HG02571 (cell line): ENCODE measurements at regions not wholly inside any gene's neighbourhood (a gene's known extent, or its start where the extent isn't known, plus 50 kb on each side); places are given as distances from the start of the nearest gene placed in this dataset.

Experiments
- ATAC-seq: cut with Tn5 transposase; IDR thresholded peaks from one replicate; pipeline ENCODE4 v1.9.1; 2021; ENCODE audit warnings: mild to moderate bottlenecking, moderate library complexity; ENCODE audit not compliant: unreplicated experiment

DNA sequence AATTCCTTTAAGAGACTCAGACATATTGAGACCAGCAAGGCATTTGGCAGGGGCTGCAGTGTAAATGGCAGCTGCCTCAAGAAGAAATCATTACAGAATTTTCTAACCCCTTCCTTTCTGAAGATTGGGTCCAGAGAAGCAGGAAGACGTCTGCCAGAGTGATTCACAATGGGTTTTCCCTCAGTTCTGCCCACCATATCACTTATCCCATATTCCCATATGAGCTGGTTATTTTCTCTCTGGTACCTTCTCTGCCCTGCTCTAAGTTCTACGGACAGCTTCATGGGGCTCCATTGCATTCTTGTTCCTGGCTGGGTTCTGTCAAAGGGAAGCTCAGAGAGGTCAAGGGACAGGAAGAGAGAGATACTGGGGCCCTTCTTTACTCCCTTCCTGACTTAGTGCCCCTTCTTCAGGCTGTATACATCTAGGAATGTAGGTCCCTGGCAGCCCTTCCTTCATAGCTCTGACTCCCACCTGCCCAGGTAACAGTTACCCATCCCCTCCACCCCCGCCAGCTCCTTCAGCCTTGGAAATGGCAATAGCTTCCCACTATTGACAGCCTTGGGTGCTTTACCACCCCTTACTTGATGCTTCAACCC is 420.6 kb upstream of the DAB1 start:
- no peak for ATAC-seq

DNA sequence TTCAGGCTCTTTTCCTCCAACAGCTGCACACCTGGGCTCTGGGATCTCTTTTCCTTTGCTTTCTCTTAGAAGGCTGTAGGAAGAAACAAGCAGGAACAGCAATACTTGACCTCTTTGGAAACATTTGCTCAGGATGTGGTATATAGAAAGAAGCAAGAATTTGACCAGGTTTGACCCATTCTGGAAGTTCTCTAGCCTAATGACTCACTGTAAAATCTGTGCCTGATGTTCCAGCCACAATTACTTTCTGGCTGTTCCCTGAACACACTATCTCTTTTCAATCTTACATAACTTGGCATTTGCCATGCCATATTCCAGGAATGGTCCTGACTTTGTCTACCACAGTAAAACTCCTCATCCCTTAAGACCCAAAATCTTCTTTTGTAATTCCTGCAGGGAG is 419.9 kb upstream of the DAB1 start:
- ATAC-seq: no peak

DNA sequence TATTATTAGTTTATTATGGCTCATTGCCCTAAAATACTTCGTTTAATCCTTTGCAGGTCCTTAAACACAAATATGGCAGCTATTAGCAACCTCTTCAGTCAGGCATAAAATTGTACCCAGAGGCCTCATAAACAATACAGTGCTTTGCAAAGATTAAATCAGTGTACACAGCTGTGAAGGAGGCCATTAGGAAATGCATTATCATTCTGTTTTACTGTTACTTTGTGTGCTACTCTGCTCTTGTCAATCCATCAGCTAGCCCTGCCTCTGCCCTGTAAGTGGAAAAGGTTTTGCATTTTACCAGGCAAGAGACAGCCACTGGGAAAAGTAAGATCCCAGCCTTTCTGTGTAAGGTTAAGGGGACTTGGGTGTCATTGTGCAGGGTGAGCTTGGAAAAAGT is 415.7 kb upstream of the DAB1 start:
- no peak for ATAC-seq

DNA sequence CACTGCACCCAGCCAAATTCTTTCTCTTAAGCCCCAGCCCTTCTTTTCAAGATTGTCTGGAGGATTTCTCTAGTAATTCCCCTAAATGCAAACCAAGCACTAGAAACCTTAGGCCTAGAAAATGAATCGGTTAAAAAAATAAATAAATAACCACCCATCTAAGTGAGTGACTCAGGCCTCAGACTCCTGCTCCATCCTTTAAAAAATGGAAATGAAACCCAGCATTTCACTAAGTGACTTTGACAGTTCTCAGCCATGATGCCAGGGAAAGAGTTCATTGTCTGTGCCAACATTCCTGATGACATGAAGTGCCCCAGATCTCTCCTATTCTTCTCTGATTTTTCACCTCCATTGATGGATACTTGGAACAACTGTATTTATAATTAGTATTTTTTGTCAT is 415.2 kb upstream of the DAB1 start:
- ATAC-seq: no peak

DNA sequence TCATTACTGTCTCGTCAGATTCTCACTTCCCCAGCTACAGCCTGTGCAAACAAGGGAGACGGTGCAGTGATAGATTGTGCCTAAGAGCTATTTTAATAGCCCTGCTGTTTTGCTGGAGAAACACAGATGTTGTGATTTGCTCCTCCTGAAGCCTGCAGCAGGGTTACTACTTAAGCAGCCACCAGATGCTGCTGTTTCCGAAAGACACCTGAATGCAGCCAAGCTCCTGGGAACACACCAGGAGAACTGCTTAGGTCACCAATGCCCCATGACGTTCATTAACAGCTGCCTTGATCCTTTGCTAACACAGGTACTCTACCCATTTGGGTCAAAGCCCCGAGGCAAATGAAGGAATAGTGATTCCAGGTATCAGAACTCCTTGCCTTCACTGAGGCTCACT is 411.8 kb upstream of the DAB1 start:
- no peak for ATAC-seq

DNA sequence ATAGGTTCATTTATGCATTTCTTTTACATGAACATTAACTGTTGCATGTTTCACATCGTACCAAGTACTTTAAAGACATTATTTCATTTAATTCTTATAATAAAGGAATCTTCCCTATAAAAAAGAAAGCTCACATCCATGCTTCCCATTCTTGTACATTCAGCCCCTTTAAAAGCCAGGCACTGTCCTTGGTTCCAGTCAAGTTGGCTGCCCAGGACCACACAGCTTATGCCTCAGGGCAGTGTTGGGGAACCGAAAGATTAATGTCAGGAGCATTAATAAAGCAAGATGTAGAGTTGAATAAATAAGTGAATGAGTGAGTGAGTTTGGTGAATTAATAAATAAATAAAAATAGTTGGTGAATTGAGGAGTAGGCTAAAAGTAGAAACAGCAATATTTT is 409.4 kb upstream of the DAB1 start:
- ATAC-seq: no peak

DNA sequence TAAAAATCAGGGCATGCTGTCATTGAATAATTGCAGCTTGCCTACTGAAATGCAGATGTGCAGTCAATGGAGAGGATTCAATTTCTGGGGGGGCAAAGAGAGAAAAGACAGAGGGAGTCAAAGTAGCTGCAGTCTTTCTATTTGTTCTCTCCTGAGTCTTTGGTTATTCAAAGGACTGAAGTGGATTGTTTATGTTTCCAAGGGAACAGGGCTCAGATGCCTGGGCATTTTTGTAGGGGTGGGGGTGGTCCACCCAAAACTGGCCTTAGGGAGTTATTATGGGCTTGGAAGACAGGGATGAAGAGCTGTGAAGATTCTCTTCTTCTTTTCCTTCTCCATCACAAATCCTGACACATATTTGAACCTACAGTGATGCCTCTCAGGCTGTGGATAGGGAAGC is 408.8 kb upstream of the DAB1 start:
- ATAC-seq: no peak

DNA sequence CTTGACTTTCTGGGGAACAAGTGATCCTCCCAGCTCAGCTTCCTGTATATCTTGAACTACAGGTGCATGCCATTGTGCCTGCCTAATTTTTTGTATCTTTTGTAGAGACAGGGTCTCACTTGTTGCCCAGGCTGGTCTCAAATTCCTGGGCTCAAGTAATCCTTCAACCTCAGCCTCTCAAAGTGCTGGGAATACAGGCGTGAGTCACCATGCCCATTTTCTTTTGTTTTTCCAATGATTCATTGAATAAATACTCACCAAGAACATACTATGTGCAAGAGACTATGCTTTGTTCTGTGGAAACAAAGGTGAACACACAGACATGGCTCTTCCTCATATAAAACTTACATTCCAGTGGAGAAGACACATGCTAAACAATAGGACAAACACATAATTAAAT is 407.8 kb upstream of the DAB1 start:
- no peak for ATAC-seq

DNA sequence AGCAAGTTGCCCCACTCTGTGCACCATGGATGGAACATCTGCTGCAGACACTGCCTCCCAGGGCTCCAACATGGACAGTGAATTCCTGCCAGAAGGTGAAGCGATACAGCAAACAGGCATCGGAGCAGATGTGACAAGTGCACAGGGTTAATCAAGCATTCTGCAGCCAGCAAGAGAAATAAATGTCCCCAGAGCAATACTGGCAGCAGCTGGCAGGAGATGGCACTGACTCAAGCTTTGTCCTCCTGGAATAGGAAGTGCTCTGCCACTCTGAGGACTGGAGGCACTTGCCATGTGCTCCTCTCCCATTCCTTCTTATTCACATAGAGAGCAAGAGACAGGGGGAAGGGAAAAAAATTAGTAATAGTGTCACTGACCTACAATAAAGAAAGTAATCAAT is 402.7 kb upstream of the DAB1 start:
- ATAC-seq: no peak

DNA sequence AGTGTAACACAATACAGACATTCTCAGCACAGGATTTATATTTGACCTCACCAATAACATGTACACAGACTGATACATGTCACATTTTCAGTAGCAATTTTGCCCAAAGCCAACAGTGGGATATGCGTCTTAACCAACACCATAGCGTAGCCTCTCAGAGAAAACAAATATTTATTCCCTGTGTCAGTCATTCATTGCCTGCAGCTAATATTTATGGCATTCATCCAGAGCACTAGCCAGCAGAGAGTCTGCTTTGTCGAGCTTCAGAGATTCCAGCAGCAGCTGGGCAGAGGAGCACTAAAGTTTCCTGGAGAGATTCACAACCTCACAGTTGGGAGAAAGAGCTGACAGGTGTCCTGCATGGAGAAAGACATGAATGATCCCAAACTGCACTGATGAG is 400.7 kb upstream of the DAB1 start:
- ATAC-seq: no peak

DNA sequence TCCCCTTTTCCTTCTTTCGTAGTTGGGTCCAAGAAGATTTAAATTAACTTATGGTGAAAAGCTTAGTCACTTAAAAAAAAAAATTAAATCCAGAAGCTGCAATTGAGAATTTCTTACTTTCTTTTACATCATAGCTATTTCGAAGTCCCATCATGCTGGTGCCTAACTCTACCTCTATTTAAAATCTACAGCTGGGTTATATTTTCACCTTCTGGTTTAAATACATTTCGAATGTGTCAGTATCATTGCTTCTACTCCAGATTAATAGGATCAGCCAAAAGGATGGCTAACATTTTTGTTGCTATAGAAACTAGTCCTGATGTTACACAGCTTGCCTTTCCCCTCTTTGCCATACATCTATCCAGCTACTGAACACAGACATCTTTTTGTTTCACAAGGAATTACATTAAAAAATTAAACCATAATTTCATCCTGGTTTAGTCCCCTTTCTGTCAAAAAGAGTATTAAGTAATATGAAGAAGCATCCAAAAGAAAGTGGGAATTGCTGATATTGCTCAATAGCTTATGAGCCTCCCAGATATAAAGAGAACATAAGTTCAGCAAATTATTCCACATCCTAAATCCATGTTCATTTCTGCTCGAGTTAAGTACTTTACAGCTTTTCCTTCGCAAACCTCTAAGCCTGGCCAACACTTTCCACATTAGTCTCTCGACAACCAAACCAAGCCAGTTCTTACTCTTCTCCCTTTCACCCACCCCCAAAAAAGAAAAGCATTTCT is 396.7 kb upstream of the DAB1 start:
- no peak for ATAC-seq

DNA sequence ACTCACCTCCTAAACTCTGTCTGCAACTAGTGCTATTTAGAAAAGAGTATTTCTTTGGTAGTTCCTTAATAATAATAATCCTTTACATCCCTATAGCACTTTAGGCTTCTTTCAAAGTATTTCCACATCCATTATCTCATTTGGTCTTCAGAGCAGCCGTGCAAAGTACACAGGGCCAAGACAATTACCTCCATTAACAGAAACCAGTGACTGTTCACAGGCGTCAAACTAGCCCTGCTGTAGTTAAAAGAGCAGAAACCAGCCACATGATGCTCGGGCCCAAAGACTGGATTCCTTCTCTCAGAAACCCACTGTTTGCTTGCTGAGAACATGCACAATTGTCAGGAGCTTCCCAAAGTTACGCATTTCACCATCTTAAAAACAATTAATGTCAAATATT is 396.0 kb upstream of the DAB1 start:
- no peak for ATAC-seq

DNA sequence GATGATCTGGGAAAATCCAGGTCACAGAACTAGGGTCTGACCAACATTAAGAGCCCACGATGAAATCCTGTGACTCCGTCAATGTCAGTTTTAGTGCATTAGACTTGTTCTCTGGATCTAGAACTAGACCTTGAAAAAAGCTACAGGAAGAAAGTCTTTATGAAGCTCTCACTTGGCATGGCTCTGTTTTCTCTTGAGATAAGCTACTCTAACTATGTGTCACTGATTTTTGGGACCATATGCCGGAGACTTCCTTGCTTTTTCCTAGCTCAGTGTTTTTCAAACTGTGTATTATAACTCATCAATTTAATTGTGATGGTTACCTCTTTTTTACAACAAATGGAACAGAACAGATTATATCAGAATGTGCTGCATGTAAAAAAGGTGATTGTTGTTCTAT is 379.7 kb upstream of the DAB1 start:
- ATAC-seq: no peak

DNA sequence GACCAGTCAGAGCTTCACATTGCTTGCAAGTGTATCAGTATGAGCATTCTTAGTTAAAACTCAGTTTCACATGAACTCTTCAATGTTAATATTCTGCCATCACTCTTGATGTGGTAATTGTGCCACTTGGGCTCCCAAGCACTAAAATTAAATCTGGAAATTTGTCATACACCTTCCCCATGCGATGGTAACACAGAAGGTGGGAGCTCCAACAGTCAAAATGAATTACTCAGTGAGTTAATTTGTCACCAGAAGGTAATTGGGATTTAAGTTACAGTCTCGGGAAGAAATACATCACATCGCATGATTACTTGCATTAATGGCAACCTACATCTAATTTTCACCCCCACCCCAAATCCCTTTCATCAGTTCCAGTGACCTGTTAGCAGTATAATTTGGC is 376.5 kb upstream of the DAB1 start:
- no peak for ATAC-seq

DNA sequence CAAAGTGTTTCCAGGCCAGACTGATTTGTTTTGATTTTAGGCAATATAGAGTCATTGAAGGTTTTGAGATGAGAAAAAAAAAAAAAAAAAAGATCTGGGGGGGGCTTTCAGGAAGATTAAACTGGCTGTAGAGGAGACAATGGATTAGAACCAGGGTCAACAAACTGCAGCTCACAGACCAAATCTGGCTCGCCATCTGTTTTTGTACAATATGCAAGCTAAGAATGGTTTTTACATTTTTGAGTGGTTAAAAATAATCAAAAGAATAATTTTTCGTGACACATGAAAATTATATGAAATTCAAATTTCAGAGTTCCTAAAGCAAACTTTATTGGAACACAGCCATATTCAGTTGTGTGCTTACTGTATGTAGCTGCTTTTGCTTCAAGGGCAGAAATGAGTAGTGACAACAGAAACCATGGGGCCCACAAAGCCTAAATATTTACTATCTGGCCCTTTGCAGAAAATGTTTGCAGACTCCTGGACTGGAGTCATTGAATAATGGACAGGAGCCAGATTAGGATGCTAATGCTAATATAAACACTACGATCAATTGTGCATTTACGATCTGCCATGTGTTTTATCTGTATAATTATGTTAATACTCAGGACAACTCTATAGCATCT is 375.7 kb upstream of the DAB1 start:
- ATAC-seq: no peak

DNA sequence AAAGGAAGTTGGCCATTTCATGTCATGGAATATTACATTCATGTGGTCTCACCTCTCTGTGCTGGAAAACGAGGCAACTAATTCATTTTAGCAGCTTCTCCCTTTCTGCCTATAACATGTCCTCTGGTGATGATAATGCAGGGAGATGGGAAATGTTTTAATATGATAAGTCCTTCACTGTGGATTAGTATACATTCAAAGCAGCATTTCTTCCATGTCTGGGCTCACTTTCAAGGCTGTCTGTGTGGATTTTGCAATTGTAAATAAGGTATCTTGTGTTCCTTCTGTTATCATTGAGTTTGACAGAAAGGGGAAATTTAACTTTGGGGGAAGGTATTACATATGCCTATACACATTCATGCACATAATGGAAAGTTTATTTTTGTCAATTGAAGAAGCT is 374.7 kb upstream of the DAB1 start:
- no peak for ATAC-seq

DNA sequence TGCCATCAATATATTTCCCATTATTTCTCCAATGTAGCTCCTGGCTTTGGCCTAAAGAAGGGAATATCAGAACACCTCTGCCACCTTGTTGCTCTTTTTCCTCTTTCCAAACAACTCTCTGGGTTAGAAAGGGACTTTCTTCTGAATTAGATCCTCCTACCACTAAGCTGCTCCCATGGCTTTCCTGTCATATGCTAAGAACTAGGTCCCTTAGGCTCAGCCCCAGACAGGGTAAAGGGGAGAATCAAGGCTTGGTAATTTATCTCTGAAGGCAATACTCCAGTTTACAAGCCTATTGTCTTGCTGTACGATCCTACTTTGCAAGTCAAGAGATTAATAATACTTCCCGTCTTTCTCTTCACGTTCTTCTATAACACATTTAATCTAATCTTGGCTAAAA is 373.2 kb upstream of the DAB1 start:
- ATAC-seq: no peak

DNA sequence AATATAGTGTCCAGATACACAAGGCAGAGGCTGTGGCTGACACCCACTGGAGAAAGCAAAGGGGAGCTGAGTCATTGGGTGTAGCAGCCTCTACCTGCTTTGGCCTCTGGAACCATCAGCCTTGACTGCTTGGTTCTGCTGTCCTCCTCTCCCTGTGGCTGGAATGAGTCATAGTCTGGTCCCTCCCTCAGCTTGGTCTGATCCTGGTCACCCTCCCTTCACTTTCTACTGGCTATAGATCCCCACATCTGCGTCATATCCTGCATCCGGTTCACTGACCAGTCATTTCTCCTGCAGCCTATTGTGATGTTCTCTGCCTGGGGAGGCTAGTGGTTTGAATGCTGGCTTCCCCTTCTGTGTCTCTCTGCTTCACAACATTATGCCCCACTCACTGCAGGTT is 372.8 kb upstream of the DAB1 start:
- ATAC-seq: no peak

DNA sequence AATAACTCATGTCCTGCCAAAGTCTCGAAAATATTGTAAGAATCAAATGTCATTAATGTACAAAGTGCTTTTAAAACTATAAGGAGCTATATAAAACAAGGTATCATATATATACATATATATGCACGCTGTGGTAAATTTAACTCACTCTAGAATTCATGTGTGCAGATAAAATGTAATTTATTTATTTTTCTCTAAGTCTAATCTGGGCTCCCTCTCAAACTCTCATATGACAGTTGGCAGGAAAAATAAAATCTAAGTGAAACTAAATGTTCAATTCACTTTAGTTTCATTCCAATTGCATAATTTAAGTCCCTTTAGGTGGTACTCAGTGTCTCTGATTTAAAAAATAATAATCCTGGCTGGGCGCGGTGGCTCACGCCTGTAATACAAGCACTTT is 372.0 kb upstream of the DAB1 start:
- ATAC-seq: no peak

DNA sequence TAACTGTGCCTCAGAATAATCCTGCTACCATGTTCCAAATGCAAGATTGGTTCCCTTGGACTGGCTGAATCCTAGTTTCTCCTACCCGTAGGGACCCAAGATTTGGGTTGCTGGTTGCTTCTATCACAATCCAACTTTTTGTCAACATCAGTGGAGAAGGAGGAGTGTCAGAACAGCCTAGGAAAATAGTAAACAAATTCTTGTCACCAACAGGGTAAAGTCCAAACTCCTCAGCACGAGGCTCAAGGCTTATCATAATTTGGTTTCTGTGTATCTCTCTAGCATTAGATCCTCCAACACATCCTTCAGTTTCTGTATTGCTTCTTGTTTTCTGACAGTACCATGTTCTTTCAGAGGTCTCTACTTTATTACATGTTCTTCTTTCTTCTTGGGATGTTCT is 370.2 kb upstream of the DAB1 start:
- ATAC-seq: no peak

DNA sequence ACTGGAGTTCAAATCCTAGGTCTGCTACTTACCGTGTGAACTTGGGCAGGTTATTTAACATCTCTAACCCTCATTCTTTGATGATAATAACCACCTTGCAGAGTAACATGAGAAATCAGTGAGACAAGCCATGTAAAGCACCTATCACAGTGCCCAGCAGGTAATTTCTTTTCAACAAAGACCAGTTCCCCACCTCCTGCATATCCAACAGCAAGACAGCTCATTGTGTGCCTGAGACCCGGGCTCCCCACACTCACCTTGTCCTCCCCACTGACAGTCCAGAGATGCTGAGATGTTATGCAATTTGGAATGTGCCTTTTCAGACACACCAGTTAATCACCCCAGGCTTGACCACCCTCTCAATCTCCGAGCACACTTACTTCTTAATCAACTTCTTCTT is 367.6 kb upstream of the DAB1 start:
- no peak for ATAC-seq

DNA sequence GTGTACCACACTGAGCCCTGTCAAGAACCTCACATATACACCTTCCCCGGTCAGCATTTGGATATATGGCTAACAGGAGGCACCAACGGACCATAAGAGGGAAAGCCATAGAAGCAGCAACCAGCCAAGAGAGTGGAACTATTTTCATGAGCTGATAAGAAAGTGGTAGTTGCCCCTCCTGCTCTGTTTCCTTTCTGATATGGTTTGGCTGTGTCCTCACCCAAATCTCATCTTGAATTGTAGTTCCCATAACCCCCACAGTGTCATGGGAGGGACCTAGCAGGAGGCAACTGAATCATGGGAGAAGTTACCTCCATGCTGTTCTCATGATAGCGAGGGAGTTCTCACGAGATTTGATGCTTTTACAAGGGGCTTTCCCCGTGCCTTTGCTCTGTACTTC is 366.1 kb upstream of the DAB1 start:
- ATAC-seq: no peak

DNA sequence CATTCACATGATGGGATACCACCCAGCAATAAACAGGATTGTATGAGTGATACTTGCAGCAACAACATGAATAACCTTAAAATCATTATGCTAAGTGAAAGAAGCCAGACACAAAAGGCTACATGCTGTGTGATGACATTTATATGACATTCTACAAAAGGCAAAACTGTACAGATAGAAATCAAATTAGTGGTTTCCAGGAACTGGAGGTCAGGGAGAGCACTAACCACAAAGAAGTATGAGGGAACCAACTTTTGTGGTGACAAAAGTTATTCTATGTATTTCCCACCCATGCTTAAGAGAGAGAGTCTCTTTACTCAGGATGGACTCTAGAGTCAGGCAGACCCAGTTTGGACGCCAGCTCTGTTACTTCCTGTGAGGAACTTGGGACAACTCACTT is 364.5 kb upstream of the DAB1 start:
- no peak for ATAC-seq
